ENCODE measurements at regions not wholly inside any gene's neighbourhood (a gene's known extent, or its start where the extent isn't known, plus 50 kb on each side); places are given as distances from the start of the nearest gene placed in this dataset.

GRCh38 chr9:570187-570586 lies 271.3 kb upstream of the DMRT1 start:
- TF ChIP-seq, protein P1, sequence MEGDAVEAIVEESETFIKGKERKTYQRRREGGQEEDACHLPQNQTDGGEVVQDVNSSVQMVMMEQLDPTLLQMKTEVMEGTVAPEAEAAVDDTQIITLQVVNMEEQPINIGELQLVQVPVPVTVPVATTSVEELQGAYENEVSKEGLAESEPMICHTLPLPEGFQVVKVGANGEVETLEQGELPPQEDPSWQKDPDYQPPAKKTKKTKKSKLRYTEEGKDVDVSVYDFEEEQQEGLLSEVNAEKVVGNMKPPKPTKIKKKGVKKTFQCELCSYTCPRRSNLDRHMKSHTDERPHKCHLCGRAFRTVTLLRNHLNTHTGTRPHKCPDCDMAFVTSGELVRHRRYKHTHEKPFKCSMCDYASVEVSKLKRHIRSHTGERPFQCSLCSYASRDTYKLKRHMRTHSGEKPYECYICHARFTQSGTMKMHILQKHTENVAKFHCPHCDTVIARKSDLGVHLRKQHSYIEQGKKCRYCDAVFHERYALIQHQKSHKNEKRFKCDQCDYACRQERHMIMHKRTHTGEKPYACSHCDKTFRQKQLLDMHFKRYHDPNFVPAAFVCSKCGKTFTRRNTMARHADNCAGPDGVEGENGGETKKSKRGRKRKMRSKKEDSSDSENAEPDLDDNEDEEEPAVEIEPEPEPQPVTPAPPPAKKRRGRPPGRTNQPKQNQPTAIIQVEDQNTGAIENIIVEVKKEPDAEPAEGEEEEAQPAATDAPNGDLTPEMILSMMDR (IDR thresholded peaks at IDR 0.05; ENCODE audit: low read depth, low read length) = no peak
- no peak for TF ChIP-seq EZH2phosphoT487 (IDR thresholded peaks at IDR 0.05; ENCODE audit: low read depth)

Data from OCI-LY3 (cell line).